COLO668 (cell line): ENCODE measurements at regions not wholly inside any gene's neighbourhood (a gene's known extent, or its start where the extent isn't known, plus 50 kb on each side); places are given as distances from the start of the nearest gene placed in this dataset.
"Not testable (repeated sequence)": the region's sequence is repeated elsewhere in the genome, so short reads cannot be mapped to it uniquely, and the experiment has no call there.

Experiments used
- DNase-seq: peaks from one replicate; lab custom pipeline; 2025; ENCODE audit not compliant: unreplicated experiment; lab: John Stamatoyannopoulos, UW

DNA sequence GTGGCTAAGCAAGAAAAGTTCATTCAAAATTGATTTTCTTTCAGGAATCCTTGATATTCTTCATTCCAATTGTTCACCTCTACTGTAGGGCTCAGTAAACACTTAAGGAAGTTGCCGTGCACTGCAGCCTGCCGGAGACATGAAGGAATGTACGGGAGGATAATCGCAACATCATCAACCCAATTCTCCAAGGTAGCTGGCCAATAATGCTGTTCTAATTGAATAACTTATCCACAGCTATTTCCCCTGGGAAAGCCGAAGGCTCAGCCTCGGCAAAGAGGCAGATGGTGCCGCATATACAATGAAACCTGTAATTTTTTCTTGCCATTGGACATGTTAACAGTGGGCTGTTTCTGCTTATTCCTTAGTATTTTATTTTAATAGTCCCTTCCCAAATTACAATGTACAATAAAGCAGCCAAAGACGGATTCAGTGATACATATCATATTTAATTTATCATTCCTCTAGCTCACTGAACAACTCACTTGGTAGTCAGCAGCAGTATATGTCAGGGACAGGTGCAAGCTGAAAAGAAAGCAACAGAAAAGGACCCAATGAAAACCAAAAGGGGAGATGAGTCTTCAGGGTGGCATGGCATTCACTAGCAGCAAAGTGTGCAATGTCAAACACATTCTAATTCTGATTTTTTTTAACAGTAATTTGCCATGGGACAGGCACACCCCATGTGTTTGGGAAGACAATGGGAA, 420.5 kb upstream of the KLF12 start:
- DNase-seq, result no peak

GRCh38 chr13:74550039-74550438, 415.8 kb upstream of the KLF12 start:
- DNase-seq, result no peak

DNA sequence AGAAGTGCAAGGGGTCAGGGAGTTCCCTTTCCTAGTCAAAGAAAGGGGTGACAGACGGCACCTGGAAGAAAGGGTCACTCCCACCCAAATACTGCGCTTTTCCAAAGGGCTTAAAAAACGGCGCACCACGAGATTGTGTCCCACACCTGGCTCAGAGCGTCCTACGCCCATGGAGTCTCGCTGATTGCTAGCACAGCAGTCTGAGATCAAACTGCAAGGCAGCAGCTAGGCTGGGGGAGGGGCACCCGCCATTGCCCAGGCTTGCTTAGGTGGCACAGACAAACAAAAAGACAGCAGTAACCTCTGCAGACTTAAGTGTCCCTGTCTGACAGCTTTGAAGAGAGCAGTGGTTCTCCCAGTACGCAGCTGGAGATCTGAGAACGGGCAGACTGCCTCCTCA, 402.4 kb upstream of the KLF12 start:
- DNase-seq, result not testable (repeated sequence)

DNA sequence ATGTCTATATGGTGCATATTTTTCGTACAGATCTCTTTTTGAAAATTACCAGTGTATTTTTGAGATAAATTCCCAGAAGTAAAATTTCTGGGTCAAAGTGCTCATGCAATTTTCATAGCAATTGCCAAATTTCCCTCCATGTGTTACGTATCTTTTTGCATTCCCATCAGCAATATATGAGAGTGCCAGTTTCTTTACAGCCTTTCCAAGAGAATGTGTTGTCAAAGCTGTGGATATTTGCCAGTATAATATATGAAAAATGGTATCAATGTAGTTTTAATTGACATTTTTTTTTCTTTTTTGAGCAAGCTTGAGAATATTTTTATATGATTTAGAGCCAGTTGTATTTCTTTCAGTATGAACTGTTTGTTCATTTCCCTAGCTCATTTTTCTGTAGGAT, 399.0 kb upstream of the KLF12 start:
- DNase-seq, result no peak

DNA sequence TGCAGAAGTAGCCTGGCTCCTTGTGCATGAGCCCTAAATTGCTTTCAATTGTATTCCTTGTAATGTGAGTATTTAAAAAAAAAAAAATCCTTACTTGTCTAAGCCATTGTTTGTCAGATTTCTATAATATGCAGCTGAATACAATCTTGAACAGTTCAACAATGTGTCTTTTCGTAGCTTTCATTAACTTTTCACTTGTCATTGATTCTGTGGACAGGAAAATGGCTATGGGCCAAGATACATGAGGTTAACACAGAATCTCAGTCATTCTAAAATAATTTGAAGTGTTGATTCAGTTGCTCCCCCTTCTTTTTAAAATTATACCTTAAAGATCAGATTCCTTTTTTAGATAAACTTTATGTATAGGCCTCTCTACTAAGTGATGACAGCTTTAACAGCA, 395.8 kb upstream of the KLF12 start:
- DNase-seq, result no peak

GRCh38 chr13:74528734-74529513, 394.7 kb upstream of the KLF12 start:
- DNase-seq, result no peak

- no peak for DNase-seq
These were observed 388.9 kb upstream of the KLF12 start for GRCh38 chr13:74523057-74523456.

DNA sequence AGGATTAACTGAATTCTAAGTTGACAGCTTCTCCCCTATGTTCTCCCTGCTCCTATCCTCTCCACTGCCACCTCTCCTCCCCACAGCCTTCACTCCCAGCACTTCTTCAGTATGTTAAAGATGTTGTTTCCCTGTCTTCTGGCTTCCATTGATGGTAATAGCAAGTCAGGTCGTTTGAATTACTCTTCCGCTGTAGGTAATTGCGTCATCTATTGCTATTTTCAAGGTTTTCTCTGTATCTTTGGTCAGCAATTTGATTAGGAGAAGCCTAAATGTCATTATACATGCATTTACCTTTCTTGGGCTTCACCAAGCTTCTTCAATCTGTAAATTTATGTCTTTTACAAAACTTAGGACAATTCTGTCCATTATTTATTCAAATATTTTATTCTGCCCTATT, 377.3 kb upstream of the KLF12 start:
- no peak for DNase-seq

- no peak for DNase-seq
These were observed 353.0 kb upstream of the KLF12 start for GRCh38 chr13:74487091-74487722.

DNA sequence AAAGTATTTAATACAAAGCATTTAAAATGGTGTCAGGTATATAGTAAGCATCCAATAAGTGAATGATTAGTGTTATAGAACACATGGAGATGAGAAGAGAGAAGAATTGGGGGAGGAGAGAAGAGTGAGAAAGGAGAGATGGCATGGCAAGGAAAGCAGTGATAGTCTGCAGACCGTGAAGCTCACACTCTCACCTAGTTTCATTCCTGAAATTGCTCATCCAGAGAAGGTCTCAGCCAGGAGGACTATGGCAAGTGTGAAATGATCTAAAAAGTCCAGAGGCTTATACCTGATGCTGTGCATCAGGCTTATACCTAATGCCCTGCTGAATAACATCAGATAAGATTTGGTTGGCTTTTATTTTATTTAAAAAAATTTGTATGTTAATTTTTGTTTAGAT, 351.6 kb upstream of the KLF12 start:
- no peak for DNase-seq

- DNase-seq, result no peak
These were observed 344.9 kb upstream of the KLF12 start for GRCh38 chr13:74479124-74479523.

- no peak for DNase-seq
These were observed 342.6 kb upstream of the KLF12 start for GRCh38 chr13:74476788-74477187.

- DNase-seq, result no peak
These were observed 342.2 kb upstream of the KLF12 start for GRCh38 chr13:74476365-74476764.

- DNase-seq, result no peak
These were observed 332.7 kb upstream of the KLF12 start for GRCh38 chr13:74466864-74467263.

- DNase-seq, result no peak
These were observed 331.8 kb upstream of the KLF12 start for GRCh38 chr13:74466020-74466419.

- no peak for DNase-seq
These were observed 331.1 kb upstream of the KLF12 start for GRCh38 chr13:74465271-74465670.

GRCh38 chr13:74464670-74465069, 330.5 kb upstream of the KLF12 start:
- no peak for DNase-seq

- DNase-seq, result no peak
These were observed 326.8 kb upstream of the KLF12 start for GRCh38 chr13:74461011-74461410.

DNA sequence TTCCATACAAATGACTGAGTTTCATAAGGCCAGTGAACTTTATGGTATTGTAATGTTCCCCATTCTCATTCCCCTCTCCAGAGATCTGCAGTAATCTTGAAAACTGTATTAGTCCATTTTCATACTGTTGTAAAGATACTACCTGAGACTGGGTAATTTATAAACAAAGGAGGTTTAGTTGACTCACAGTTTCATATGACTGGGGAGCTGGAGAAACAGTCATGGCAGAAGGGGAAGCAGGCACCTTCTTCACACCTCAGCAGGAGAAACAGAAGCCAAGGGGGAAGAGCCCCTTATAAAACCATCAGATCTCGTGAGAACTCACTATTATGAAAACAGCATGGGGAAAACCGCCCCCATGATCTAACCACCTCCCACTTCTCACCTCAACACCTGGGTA, 318.7 kb upstream of the KLF12 start:
- no peak for DNase-seq

DNA sequence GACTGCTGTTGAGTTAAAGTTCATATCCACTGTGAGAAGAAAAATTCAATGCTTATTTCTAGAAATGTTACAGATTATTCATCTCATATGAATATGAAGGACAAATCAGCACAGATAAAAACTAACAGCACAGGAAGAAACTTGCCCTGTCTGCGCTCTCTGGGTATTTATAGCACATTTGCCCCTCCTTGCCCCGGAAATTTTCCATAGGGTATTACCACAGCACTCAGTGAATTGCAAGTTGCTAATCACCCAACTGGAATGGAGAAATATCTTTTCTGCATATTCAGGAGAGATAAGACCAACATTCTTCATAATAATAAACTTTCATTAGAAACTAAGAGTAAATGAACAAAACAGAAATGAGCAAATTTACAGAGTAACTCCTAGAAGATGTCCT, 318.0 kb upstream of the KLF12 start:
- no peak for DNase-seq

DNA sequence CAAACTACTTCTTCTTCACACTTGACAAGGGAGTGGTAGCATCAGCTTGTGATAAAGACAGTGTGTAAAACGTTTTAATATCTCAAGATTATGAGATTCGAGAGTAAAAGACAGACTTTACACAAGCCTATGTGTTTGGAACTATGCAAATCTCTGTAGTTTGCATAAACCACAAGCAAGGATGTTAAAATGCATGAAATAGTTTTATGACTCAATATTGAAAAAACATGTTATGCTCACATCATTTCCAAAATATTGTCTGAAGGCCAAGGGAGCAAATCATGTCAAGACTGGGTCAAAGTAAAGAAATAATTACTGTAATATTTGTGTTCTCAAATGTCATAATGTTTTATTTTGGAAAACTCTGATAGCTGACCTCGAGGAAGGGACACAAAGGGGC, 316.8 kb upstream of the KLF12 start:
- no peak for DNase-seq

DNA sequence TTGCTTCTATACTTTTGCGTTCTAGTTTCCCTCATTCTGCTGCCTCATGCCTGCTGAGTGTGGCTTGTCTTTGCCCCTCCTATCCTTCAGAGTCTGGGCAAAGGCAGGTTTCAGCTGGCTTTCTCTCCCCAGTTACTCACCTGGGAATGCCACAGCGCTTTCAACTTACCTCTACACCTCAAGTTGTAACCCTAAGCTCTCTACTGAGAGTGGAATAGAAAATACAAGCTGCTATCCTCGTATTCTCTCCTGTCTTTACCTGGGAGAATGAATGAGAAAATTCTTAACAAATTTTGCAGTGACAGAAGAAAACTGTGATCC, 316.3 kb upstream of the KLF12 start:
- no peak for DNase-seq
